HL-60 (cell line): ENCODE measurements at regions not wholly inside any gene's neighbourhood (a gene's known extent, or its start where the extent isn't known, plus 50 kb on each side); places are given as distances from the start of the nearest gene placed in this dataset.
A peak's percentile ranks its signal among the peaks of the same experiment; 100 is the strongest.

ENCODE experiments used
- DNase-seq, 2 experiments: peaks; one replicate each; pipeline ENCODE4 v3.0.0-alpha.2; 2010 to 2020; ENCODE audit warnings: low read depth in 1 of 2, low spot score in 1 of 2
- H3K27ac ChIP-seq: fragments of 250-450 bp; sonication (Bioruptor Pico); replicated peaks from 2 replicates; pipeline ENCODE4 v1.5.1; 2020; ENCODE audit warnings: mild to moderate bottlenecking, moderate library complexity
- H3K27me3 ChIP-seq: fragments of 250-450 bp; sonication (Bioruptor Pico); 2 replicates; pipeline ENCODE4 v1.5.1; 2021; ENCODE audit warnings: mild to moderate bottlenecking, moderate library complexity; ENCODE audit not compliant: insufficient read depth, poor library complexity, severe bottlenecking
- H3K4me3 ChIP-seq: replicated peaks from 2 replicates; pipeline ENCODE4 v1.5.1; 2011; ENCODE audit warnings: mild to moderate bottlenecking, control low read depth, low read length; ENCODE audit not compliant: insufficient read depth
- CTCF ChIP-seq: IDR thresholded peaks from one replicate; pipeline ENCODE4 v1.5.1; 2011; ENCODE audit warnings: low read length, control low read depth, inconsistent platforms; ENCODE audit not compliant: insufficient read depth
- GABPA ChIP-seq: IDR thresholded peaks from 2 replicates; pipeline ENCODE4 v1.6.1; 2012; ENCODE audit warnings: low read depth
- POLR2AphosphoS5 ChIP-seq: IDR thresholded peaks from 2 replicates; pipeline ENCODE4 v1.6.1; 2012; ENCODE audit warnings: low read depth
- SPI1 ChIP-seq: IDR thresholded peaks from 2 replicates; pipeline ENCODE4 v1.6.1; 2012; ENCODE audit warnings: low read depth, mild to moderate bottlenecking, borderline replicate concordance
- TF ChIP-seq, protein P1 (sequence below): IDR thresholded peaks from 2 replicates; pipeline ENCODE4 v1.6.1; 2012; ENCODE audit warnings: low read depth; ENCODE audit not compliant: insufficient replicate concordance

DNA sequence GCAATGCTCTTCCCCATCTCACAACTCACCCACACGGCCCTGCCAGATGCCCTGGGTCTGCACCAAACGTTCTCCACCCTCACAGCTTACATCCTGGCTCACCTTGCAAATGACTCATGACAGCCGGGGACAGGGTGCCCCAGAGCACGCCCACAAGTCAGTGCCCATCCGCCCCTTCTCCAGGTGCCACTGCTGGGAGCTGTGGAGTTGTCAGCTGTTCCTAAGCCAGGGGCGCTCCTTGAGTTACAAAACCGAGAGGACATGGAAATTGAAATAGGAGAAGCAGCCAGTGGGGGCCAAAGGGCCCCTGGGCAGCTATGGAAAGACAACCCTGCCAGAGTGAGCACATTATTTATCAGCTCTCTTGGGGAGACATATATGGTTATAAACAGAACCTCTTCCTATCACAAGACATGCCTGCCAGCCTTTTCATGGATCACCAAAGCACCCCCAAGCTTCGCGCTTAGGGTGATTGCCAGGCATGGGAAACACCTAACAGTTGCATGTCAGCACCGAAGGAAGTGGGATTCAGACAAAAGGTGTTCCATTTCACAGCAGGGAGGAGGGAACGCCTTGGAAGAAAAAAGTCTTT is 236.8 kb downstream of the LY86 start:
- TF ChIP-seq CTCF = no peak
- no peak for TF ChIP-seq POLR2AphosphoS5
- no peak for TF ChIP-seq SPI1
- TF ChIP-seq, protein P1, sequence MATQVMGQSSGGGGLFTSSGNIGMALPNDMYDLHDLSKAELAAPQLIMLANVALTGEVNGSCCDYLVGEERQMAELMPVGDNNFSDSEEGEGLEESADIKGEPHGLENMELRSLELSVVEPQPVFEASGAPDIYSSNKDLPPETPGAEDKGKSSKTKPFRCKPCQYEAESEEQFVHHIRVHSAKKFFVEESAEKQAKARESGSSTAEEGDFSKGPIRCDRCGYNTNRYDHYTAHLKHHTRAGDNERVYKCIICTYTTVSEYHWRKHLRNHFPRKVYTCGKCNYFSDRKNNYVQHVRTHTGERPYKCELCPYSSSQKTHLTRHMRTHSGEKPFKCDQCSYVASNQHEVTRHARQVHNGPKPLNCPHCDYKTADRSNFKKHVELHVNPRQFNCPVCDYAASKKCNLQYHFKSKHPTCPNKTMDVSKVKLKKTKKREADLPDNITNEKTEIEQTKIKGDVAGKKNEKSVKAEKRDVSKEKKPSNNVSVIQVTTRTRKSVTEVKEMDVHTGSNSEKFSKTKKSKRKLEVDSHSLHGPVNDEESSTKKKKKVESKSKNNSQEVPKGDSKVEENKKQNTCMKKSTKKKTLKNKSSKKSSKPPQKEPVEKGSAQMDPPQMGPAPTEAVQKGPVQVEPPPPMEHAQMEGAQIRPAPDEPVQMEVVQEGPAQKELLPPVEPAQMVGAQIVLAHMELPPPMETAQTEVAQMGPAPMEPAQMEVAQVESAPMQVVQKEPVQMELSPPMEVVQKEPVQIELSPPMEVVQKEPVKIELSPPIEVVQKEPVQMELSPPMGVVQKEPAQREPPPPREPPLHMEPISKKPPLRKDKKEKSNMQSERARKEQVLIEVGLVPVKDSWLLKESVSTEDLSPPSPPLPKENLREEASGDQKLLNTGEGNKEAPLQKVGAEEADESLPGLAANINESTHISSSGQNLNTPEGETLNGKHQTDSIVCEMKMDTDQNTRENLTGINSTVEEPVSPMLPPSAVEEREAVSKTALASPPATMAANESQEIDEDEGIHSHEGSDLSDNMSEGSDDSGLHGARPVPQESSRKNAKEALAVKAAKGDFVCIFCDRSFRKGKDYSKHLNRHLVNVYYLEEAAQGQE = no peak
- no peak for TF ChIP-seq GABPA
- Histone ChIP-seq H3K27me3 (no peaks in the 10 kb centered on the region), H3K4me3 (no peak overlapping the region), H3K27ac (no peak overlapping the region)
- DNase-seq = no peak

DNA sequence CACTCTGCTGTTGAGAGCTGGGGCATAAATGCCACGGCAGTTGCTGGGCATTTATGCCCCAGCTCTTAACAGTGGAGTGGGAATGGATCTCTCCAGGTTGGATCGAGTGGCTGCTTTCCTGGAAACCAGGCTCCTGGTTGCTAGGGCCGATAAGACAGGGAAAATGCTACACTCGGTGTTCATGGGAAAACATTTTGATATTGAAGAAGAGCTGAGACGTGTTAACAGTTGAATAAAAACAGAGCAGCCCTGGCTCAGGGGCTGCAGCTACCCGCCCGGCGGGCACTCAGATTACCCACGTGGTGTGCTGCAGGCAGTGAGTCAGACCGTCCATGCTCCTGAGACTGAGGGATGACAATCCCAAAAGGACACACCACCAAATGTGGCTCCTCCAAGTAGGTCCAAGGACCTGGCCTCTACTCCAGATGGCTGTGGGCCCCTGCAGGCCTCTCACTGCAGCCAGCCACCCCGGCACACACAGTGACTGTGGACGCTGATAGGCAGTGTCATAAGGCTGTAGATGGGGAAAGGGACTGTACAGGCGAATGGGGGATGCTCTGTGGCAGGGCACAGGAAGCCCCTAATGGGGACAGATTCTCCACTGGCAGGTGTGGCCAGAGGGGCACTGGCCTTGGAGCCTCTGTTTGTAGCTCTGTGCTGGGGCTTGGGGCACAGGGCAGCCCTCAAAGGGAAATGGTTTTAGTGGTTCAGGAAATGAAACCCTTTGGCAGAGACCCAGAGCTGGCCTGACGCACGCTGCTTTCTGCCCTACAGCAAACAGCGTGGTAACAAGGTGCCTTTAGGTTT is 237.8 kb downstream of the LY86 start:
- peak in 1 of 2 experiments; percentile 78 for DNase-seq
- peak overlapping the region; percentile 54 for H3K27ac ChIP-seq
- no peak for TF ChIP-seq POLR2AphosphoS5
- TF ChIP-seq, protein P1 = no peak
- TF ChIP-seq CTCF = no peak
- TF ChIP-seq GABPA = no peak
- TF ChIP-seq SPI1 = no peak
- H3K4me3 ChIP-seq = no peak overlapping the region
- H3K27me3 ChIP-seq = no peaks in the 10 kb centered on the region

- H3K27ac ChIP-seq = peak overlapping the region; percentile 54
These were observed 238.4 kb downstream of the LY86 start for GRCh38 chr6:6826961-6827360.

More at GRCh38 chr6:6826961-6827360, 238.4 kb downstream of the LY86 start:
- Histone ChIP-seq H3K27me3 (no peaks in the 10 kb centered on the region), H3K4me3 (no peak overlapping the region)
- DNase-seq = no peak
- TF ChIP-seq SPI1 (no peak), CTCF (no peak), POLR2AphosphoS5 (no peak), GABPA (no peak)
- TF ChIP-seq, protein P1 = no peak
